Astrocyte of the cerebellum (primary cell): ENCODE measurements at regions not wholly inside any gene's neighbourhood (a gene's known extent, or its start where the extent isn't known, plus 50 kb on each side); places are given as distances from the start of the nearest gene placed in this dataset.

ENCODE experiments used
- DNase-seq: peaks from one replicate; pipeline ENCODE4 v3.0.0-alpha.2; 2011; ENCODE audit warnings: low read depth
- H3K4me3 ChIP-seq: 2 replicates; pipeline ENCODE4 v1.5.1; 2011; ENCODE audit warnings: mild to moderate bottlenecking, low read depth, low read length, moderate library complexity
- in situ Hi-C: cut with HindIII; loops from 2 replicates; pipeline ENCODE4 v1.10.0; 2017; ENCODE audit warnings: low sequenced_read_pairs
- TF ChIP-seq, protein P1 (sequence below): IDR thresholded peaks from 2 replicates; pipeline ENCODE4 v1.5.1; 2012; ENCODE audit warnings: low read length, low read depth, moderate library complexity, mild to moderate bottlenecking; ENCODE audit errors: missing control alignments

GRCh38 chr7:93779115-93779514 is 111.4 kb downstream of the TFPI2 start:
- TF ChIP-seq, protein P1, sequence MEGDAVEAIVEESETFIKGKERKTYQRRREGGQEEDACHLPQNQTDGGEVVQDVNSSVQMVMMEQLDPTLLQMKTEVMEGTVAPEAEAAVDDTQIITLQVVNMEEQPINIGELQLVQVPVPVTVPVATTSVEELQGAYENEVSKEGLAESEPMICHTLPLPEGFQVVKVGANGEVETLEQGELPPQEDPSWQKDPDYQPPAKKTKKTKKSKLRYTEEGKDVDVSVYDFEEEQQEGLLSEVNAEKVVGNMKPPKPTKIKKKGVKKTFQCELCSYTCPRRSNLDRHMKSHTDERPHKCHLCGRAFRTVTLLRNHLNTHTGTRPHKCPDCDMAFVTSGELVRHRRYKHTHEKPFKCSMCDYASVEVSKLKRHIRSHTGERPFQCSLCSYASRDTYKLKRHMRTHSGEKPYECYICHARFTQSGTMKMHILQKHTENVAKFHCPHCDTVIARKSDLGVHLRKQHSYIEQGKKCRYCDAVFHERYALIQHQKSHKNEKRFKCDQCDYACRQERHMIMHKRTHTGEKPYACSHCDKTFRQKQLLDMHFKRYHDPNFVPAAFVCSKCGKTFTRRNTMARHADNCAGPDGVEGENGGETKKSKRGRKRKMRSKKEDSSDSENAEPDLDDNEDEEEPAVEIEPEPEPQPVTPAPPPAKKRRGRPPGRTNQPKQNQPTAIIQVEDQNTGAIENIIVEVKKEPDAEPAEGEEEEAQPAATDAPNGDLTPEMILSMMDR, result no peak
- in situ Hi-C loops, result loop anchor here (5.0 kb wide), 1 partner anchor 33 kb away; no protein-coding TSS in a partner anchor
- no peak for DNase-seq
- H3K4me3 ChIP-seq, result no peak overlapping the region

DNA sequence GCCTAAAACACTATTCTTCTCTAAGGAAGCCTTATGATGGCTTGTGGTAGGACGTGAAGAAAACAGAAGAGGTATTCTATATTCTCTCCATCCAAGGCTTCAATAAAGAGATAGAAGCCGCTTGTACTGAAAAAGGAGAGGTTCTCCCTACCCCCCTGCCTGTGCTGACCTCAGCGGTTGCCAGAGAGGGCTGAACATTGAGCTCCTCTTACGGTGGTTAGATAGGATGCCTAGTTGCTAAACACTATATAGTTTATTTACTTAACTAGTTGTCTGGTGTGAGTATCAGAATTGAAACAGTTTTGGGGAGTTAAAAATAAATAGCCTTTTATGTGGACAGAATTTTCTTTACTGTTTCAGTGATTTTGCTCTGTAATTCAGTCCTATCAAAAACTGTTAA is 112.2 kb downstream of the TFPI2 start:
- in situ Hi-C loops, result loop anchor here (5.0 kb wide), 1 partner anchor 34 kb away; no protein-coding TSS in a partner anchor
- no peak overlapping the region for H3K4me3 ChIP-seq
- DNase-seq, result no peak
- TF ChIP-seq, protein P1, result no peak

GRCh38 chr7:93773446-93773845 is 117.1 kb downstream of the TFPI2 start:
- DNase-seq, result no peak
- H3K4me3 ChIP-seq, result no peak overlapping the region
- TF ChIP-seq, protein P1, result no peak
- in situ Hi-C loops, result no loop called here

- no peak for DNase-seq
- H3K4me3 ChIP-seq, result no peak overlapping the region
- in situ Hi-C loops, result no loop called here
- TF ChIP-seq, protein P1, result no peak
Measured at GRCh38 chr7:93765475-93765874, 125.1 kb downstream of the TFPI2 start.

DNA sequence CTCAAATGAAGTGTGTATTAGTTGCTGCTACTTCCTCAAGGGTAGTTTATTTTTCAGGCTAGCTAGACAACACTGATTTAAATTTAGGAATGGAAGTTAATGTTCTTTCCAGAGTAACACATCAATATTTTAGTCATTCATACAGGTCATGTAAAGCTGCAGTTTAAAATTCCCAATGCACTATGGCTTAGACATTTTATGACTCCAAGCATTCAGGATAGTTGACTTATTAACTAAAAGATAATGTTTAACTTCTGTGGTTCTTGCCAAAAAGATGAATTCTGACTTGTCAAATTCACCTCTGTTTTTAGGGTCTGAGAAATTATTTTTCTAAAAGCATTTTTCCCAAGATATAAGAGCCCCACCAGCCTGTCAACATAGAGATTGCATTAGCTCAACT is 131.9 kb downstream of the TFPI2 start:
- DNase-seq, result no peak
- H3K4me3 ChIP-seq, result no peak overlapping the region
- TF ChIP-seq, protein P1, result no peak
- in situ Hi-C loops, result no loop called here

- in situ Hi-C loops, result no loop called here
- no peak for DNase-seq
- H3K4me3 ChIP-seq, result no peak overlapping the region
- TF ChIP-seq, protein P1, result no peak
Measured at GRCh38 chr7:93757426-93757825, 133.1 kb downstream of the TFPI2 start.

- in situ Hi-C loops, result no loop called here
- no peak for DNase-seq
- no peak overlapping the region for H3K4me3 ChIP-seq
- TF ChIP-seq, protein P1, result no peak
Measured at GRCh38 chr7:93756890-93757289, 133.7 kb downstream of the TFPI2 start.
